OCI-LY1 (cell line): ENCODE measurements at regions not wholly inside any gene's neighbourhood (a gene's known extent, or its start where the extent isn't known, plus 50 kb on each side); places are given as distances from the start of the nearest gene placed in this dataset.

Source experiments
- EZH2 ChIP-seq: fragments of 200-600 bp; sonication (generic), shearing (Covaris generic); IDR thresholded peaks from 2 replicates; pipeline ENCODE4 v1.8.0; 2017; ENCODE audit warnings: borderline replicate concordance, mixed run types, mild to moderate bottlenecking, antibody characterized with exemption, low read length, moderate library complexity, mixed read lengths
- TF ChIP-seq, protein P1 (sequence below): fragments of 200-600 bp; sonication (generic), shearing (Covaris generic); IDR thresholded peaks from 2 replicates; pipeline ENCODE4 v1.5.1; 2017; ENCODE audit warnings: mild to moderate bottlenecking, antibody characterized with exemption, low read length, moderate library complexity, mixed read lengths

DNA sequence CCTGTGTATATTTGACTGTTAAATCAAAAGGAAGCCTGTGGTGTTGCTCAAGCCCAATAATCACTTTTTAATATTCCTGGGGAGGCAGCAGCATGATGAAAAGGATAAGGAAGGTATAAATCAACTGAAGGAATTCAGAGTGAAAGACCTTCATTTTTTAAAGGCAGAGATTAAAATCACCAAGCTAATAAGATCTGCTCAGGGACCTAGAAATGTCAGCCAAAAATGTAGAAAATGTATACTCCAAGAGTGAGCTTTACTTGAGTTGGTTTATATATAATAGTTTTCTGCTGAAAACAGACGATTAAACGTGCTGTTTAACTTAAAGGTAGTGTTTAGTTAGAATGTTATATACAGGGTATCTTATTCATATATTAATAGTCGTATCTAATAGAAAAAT, 549.3 kb downstream of the IQCM start:
- TF ChIP-seq, protein P1, sequence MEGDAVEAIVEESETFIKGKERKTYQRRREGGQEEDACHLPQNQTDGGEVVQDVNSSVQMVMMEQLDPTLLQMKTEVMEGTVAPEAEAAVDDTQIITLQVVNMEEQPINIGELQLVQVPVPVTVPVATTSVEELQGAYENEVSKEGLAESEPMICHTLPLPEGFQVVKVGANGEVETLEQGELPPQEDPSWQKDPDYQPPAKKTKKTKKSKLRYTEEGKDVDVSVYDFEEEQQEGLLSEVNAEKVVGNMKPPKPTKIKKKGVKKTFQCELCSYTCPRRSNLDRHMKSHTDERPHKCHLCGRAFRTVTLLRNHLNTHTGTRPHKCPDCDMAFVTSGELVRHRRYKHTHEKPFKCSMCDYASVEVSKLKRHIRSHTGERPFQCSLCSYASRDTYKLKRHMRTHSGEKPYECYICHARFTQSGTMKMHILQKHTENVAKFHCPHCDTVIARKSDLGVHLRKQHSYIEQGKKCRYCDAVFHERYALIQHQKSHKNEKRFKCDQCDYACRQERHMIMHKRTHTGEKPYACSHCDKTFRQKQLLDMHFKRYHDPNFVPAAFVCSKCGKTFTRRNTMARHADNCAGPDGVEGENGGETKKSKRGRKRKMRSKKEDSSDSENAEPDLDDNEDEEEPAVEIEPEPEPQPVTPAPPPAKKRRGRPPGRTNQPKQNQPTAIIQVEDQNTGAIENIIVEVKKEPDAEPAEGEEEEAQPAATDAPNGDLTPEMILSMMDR: no peak
- TF ChIP-seq EZH2: no peak
